Fibroblast of skin of back (primary cell): ENCODE measurements at regions not wholly inside any gene's neighbourhood (a gene's known extent, or its start where the extent isn't known, plus 50 kb on each side); places are given as distances from the start of the nearest gene placed in this dataset.
"Not testable (repeated sequence)": the region's sequence is repeated elsewhere in the genome, so short reads cannot be mapped to it uniquely, and the experiment has no call there.

Source experiments
- DNase-seq: peaks from one replicate; pipeline ENCODE4 v3.0.0-alpha.2; 2013

DNA sequence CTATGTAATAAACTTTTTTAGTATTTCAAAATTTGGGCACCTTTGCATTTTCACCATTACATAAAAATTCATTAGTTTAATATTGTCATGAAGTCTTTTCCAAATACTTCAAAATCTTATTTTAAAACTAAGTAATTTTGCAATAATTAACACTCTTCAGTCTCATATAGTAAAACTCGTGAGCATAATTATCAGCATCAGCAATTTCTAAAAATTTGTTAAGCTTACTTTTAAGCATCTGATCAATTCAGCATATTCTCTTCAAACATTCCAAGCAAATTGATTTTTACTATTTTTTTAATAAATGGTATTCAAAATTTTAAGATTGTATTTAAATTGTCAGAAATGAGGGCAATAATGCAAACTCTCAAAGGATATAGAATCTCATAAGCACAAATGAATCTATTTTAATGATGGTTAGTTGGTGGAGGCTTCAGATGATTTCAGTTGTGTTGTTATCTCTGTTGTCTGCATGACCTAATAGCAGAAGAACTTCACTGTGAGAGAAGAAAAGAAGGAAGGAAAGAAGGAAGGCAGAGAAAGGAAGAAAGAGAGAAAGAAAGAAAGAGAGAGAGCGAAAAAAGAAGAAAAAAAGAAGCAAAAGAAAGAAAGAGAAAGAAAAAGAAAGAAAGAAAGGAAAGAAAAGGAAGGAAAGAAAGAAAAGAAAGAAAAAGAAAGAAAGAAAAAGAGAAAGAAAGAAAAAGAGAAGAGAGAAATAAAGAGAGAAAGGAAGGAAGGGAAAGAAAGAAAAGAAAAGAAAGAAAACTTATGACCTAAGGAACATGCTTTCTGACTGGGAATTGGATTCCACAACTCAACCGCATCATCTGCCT is 860.5 kb downstream of the NCAM2 start:
- DNase-seq: no peak

GRCh38 chr21:21860888-21861287 is 862.7 kb downstream of the NCAM2 start:
- DNase-seq: peak; percentile 27

DNA sequence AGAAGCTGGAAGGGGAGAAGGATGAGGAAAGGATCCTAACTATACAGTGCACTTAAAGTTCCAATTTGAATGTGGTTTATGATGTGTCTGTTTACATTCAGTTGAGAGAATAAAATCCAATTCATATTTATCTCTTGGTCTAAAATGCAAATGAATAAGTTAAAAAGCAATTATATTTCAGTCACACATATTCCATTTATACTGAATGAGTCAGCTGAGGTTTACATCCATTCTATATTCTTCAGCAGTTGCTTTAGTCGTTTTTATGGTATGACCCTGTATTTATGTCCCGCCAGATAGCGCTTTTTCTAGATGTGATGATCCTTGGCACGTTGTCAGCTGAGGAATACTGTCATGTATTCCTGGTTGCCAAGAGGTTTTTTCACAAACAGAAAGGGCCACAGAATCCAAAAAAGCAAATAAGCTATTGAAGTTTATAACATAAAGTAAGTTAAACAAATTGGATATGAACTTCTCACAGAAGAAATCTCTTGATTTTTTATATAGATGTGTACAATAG is 866.2 kb downstream of the NCAM2 start:
- peak; percentile 12 for DNase-seq

GRCh38 chr21:21897275-21897883 is 899.2 kb downstream of the NCAM2 start:
- no peak for DNase-seq

GRCh38 chr21:21898801-21899200 is 900.6 kb downstream of the NCAM2 start:
- peak; percentile 49 for DNase-seq

GRCh38 chr21:21902416-21902815 is 904.2 kb downstream of the NCAM2 start:
- not testable (repeated sequence) for DNase-seq

- DNase-seq: no peak
These were observed 909.1 kb downstream of the NCAM2 start for GRCh38 chr21:21907271-21907670.

DNA sequence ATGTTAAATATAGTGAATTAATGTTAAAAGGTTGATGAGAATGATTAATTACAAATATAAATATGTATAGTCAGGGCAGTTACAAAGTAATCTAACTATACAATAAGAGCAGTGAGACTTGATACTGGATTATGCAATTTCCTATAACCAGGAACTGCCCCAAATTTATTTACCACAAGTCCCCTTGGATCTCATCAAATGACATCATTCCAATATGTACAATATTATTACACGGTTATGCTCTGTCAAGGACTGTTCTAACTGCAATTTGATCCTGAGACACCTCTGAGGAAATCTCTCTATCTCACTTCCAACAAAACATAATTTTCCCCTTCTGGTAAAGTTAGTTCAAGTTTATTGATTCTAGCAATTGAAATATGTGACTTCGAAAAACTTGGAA is 917.6 kb downstream of the NCAM2 start:
- DNase-seq: no peak

GRCh38 chr21:21921410-21922232 is 923.4 kb downstream of the NCAM2 start:
- peak; percentile 12 for DNase-seq

- no peak for DNase-seq
These were observed 931.0 kb downstream of the NCAM2 start for GRCh38 chr21:21929226-21929625.

GRCh38 chr21:21929789-21930188 is 931.6 kb downstream of the NCAM2 start:
- DNase-seq: no peak

DNA sequence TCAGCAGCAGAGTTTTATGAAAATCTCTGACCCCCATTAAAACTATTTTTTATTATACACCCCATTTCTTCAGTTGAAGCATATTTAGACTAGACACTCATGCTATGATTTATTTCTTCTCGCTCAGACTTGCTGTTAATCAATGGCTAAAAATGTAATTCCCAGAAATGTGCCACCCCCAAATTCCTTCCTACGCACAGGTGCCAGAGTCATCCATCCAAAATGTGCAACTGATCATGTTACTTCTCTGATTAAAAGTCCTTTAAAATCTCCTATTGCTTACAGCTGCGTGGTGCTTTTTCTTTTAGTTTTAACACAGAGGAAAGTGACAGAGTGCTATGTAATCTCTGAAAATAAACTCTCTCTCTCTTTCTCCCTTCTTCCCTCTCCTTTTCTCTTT is 954.4 kb downstream of the NCAM2 start:
- DNase-seq: no peak

- no peak for DNase-seq
These were observed 957.0 kb downstream of the NCAM2 start for GRCh38 chr21:21955204-21955603.

DNA sequence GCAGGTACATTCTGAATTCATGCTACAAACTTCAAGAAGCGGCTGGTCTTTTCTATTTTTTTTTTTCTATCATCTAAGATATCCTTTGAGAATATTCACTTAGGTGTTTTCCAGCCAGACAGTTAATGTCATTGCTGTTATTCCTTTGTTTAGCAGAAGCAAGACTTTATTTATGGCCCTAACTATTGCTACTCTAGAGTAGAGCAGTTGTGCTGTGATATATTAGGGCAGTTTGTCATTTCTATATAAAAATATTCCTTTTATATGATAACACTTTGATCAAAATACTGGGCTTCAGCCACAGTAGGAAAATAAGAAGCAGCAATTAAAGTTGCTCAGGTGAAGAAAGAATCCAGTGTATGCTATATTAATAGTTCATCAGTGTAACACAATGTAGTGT is 959.3 kb downstream of the NCAM2 start:
- no peak for DNase-seq

- no peak for DNase-seq
These were observed 965.7 kb downstream of the NCAM2 start for GRCh38 chr21:21963911-21964310.

- DNase-seq: no peak
These were observed 970.6 kb downstream of the NCAM2 start for GRCh38 chr21:21968810-21969209.

DNA sequence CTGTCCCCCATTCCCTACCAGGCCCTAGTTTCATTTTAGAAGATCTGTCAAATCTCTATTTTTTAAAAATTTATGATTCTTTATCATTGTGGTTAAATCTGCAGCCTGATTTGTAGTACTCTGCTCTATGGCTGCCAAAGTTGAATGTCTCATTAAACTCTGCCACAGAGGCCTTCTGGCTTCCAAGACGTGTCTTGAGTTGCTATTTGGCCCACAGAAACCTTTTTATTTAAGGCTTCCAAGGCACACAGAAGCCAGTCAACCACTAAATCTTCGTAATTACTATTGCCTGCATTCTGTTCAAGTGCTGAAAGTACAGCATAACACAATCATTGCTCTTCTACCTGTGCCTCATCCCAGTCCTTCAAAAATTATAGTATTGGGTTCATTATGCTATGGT is 971.0 kb downstream of the NCAM2 start:
- no peak for DNase-seq

GRCh38 chr21:21971384-21971783 is 973.2 kb downstream of the NCAM2 start:
- DNase-seq: no peak

- peak; percentile 24 for DNase-seq
These were observed 975.6 kb downstream of the NCAM2 start for GRCh38 chr21:21973806-21974205.

DNA sequence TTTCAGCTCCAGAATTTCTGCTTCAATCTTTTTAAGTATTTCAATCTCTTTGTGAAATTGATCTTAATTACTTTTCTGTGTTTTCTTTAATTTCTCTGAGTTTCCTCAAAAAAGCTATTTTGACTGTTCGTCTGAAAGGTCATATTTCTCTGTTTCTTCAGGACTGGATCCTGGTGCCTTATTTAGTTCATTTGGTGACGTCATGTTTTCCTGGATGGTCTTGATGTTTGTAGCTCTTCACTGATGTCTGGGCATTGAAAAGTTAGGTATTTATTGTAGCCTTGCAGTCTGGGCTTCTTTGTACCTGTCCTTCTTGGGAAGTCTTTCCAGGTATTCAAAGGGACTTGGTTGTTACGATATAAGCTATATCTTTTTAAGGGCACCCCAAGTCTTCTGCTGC is 998.7 kb downstream of the NCAM2 start:
- DNase-seq: no peak

- no peak for DNase-seq
These were observed 999.5 kb downstream of the NCAM2 start for GRCh38 chr21:21997390-21998333.

DNA sequence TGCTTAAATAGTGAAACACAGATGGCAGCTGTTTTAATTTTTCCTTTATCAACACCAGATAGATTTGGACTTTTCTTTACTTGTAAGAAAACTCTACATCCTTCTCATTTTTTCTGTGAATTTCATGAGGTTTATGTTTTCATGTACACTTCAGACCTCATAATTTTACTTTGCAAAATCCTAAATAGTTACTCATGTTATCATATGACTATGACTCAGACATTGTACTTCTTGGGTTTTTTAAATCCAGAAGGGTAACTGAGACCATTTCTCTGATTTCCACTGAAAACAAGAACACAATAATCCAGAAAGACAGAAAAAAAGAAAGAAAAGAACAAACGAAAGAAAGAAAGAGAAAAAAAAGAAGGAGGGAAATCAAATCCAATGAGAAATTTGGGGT is 1021.6 kb downstream of the NCAM2 start:
- DNase-seq: peak; percentile 47
